Middle frontal gyrus (tissue), 1 donor: ENCODE measurements at regions not wholly inside any gene's neighbourhood (a gene's known extent, or its start where the extent isn't known, plus 50 kb on each side); places are given as distances from the start of the nearest gene placed in this dataset.

ENCODE experiments used
- DNase-seq: peaks from one replicate; pipeline ENCODE4 v3.0.0-alpha.2; 2015; ENCODE audit warnings: low spot score; ENCODE audit errors: extremely low spot score

GRCh38 chr1:34655206-34655874, 99.5 kb upstream of the GJB5 start:
- no peak for DNase-seq

GRCh38 chr1:34655875-34656240, 99.0 kb upstream of the GJB5 start:
- DNase-seq = no peak

GRCh38 chr1:34656299-34656698, 98.5 kb upstream of the GJB5 start:
- no peak for DNase-seq

GRCh38 chr1:34656731-34657130, 98.1 kb upstream of the GJB5 start:
- DNase-seq = no peak

GRCh38 chr1:34657266-34657665, 97.6 kb upstream of the GJB5 start:
- no peak for DNase-seq

- DNase-seq = no peak
Measured at GRCh38 chr1:34657849-34658248, 97.0 kb upstream of the GJB5 start.

- DNase-seq = no peak
Measured at GRCh38 chr1:34663031-34663430, 91.8 kb upstream of the GJB5 start.

- no peak for DNase-seq
Measured at GRCh38 chr1:34668063-34668462, 86.8 kb upstream of the GJB5 start.

- no peak for DNase-seq
Measured at GRCh38 chr1:34670982-34671381, 83.9 kb upstream of the GJB5 start.

- no peak for DNase-seq
Measured at GRCh38 chr1:34671887-34672286, 83.0 kb upstream of the GJB5 start.

- peak; percentile 15 for DNase-seq
Measured at GRCh38 chr1:34681480-34682451, 73.1 kb upstream of the GJB5 start.

GRCh38 chr1:34682452-34683223, 72.2 kb upstream of the GJB5 start:
- no peak for DNase-seq

- DNase-seq = no peak
Measured at GRCh38 chr1:34683616-34684015, 71.2 kb upstream of the GJB5 start.

GRCh38 chr1:34684266-34684665, 70.6 kb upstream of the GJB5 start:
- peak; percentile 48 for DNase-seq

- DNase-seq = no peak
Measured at GRCh38 chr1:34685225-34685624, 69.6 kb upstream of the GJB5 start.

- no peak for DNase-seq
Measured at GRCh38 chr1:34686531-34686930, 68.3 kb upstream of the GJB5 start.

- no peak for DNase-seq
Measured at GRCh38 chr1:34688006-34688741, 66.7 kb upstream of the GJB5 start.

- no peak for DNase-seq
Measured at GRCh38 chr1:34690269-34690668, 64.6 kb upstream of the GJB5 start.

GRCh38 chr1:34693081-34693480, 61.8 kb upstream of the GJB5 start:
- DNase-seq = no peak

GRCh38 chr1:34694383-34694782, 60.5 kb upstream of the GJB5 start:
- no peak for DNase-seq

- DNase-seq = no peak
Measured at GRCh38 chr1:34695580-34695979, 59.3 kb upstream of the GJB5 start.
